ENCODE measurements at regions not wholly inside any gene's neighbourhood (a gene's known extent, or its start where the extent isn't known, plus 50 kb on each side); places are given as distances from the start of the nearest gene placed in this dataset.

- H3K9me3 ChIP-seq (ENCODE audit: severe bottlenecking): no peaks in the 10 kb centered on the region
- no peak overlapping the region for H3K4me3 ChIP-seq (ENCODE audit: low read depth, low read length)
- no peak for TF ChIP-seq CTCF (IDR thresholded peaks at IDR 0.05; ENCODE audit: low read depth, low read length)
- H3K27ac ChIP-seq: no peak overlapping the region
- H3K36me3 ChIP-seq: no peaks in the 10 kb centered on the region
- DNase-seq: peak; percentile 28
- H3K27me3 ChIP-seq (ENCODE audit: insufficient read depth, low read depth, severe bottlenecking): no peaks in the 10 kb centered on the region
Measured at GRCh38 chr20:51876313-51876940, 74.1 kb upstream of the SALL4 start.

- no peak overlapping the region for H3K27ac ChIP-seq
- H3K4me3 ChIP-seq (ENCODE audit: low read depth, low read length): no peak overlapping the region
- H3K36me3 ChIP-seq: no peaks in the 10 kb centered on the region
- TF ChIP-seq CTCF (IDR thresholded peaks at IDR 0.05; ENCODE audit: low read depth, low read length): no peak
- H3K9me3 ChIP-seq (ENCODE audit: severe bottlenecking): no peaks in the 10 kb centered on the region
- no peak for DNase-seq
- H3K27me3 ChIP-seq (ENCODE audit: insufficient read depth, low read depth, severe bottlenecking): no peaks in the 10 kb centered on the region
Measured at GRCh38 chr20:51873652-51874051, 71.3 kb upstream of the SALL4 start.

- Histone ChIP-seq H3K9me3 (ENCODE audit: severe bottlenecking) (no peaks in the 10 kb centered on the region), H3K36me3 (no peaks in the 10 kb centered on the region), H3K4me3 (ENCODE audit: low read depth, low read length) (no peak overlapping the region), H3K27me3 (ENCODE audit: insufficient read depth, low read depth, severe bottlenecking) (no peaks in the 10 kb centered on the region), H3K27ac (no peak overlapping the region)
- no peak for DNase-seq
- TF ChIP-seq CTCF (IDR thresholded peaks at IDR 0.05; ENCODE audit: low read depth, low read length): no peak
Measured at GRCh38 chr20:51871943-51872342, 69.6 kb upstream of the SALL4 start.

GRCh38 chr20:51869002-51869401, 66.7 kb upstream of the SALL4 start:
- no peaks in the 10 kb centered on the region for H3K36me3 ChIP-seq
- no peak overlapping the region for H3K27ac ChIP-seq
- TF ChIP-seq CTCF (IDR thresholded peaks at IDR 0.05; ENCODE audit: low read depth, low read length): no peak
- no peaks in the 10 kb centered on the region for H3K27me3 ChIP-seq (ENCODE audit: insufficient read depth, low read depth, severe bottlenecking)
- H3K4me3 ChIP-seq (ENCODE audit: low read depth, low read length): no peak overlapping the region
- no peaks in the 10 kb centered on the region for H3K9me3 ChIP-seq (ENCODE audit: severe bottlenecking)
- no peak for DNase-seq

- DNase-seq: no peak
- TF ChIP-seq CTCF (IDR thresholded peaks at IDR 0.05; ENCODE audit: low read depth, low read length): no peak
Measured at GRCh38 chr20:51867251-51867650, 64.9 kb upstream of the SALL4 start.

GRCh38 chr20:51864967-51865366, 62.6 kb upstream of the SALL4 start:
- Histone ChIP-seq H3K27ac (no peak overlapping the region), H3K27me3 (ENCODE audit: insufficient read depth, low read depth, severe bottlenecking) (no peaks in the 10 kb centered on the region), H3K9me3 (ENCODE audit: severe bottlenecking) (no peaks in the 10 kb centered on the region), H3K4me3 (ENCODE audit: low read depth, low read length) (no peak overlapping the region), H3K36me3 (no peaks in the 10 kb centered on the region)
- DNase-seq: no peak
- TF ChIP-seq CTCF (IDR thresholded peaks at IDR 0.05; ENCODE audit: low read depth, low read length): no peak

More at GRCh38 chr20:51867251-51867650, 64.9 kb upstream of the SALL4 start:
- Histone ChIP-seq H3K4me3 (ENCODE audit: low read depth, low read length) (no peak overlapping the region), H3K9me3 (ENCODE audit: severe bottlenecking) (no peaks in the 10 kb centered on the region), H3K36me3 (no peaks in the 10 kb centered on the region), H3K27ac (no peak overlapping the region), H3K27me3 (ENCODE audit: insufficient read depth, low read depth, severe bottlenecking) (no peaks in the 10 kb centered on the region)
